M059J (cell line): ENCODE measurements at regions not wholly inside any gene's neighbourhood (a gene's known extent, or its start where the extent isn't known, plus 50 kb on each side); places are given as distances from the start of the nearest gene placed in this dataset.
"Not testable (repeated sequence)": the region's sequence is repeated elsewhere in the genome, so short reads cannot be mapped to it uniquely, and the experiment has no call there.

ENCODE experiments used
- DNase-seq: peaks from one replicate; pipeline ENCODE4 v3.0.0-alpha.2; 2012; ENCODE audit warnings: low read depth

GRCh38 chr18:79596446-79597175 is 83.0 kb upstream of the CTDP1 start:
- no peak for DNase-seq

DNA sequence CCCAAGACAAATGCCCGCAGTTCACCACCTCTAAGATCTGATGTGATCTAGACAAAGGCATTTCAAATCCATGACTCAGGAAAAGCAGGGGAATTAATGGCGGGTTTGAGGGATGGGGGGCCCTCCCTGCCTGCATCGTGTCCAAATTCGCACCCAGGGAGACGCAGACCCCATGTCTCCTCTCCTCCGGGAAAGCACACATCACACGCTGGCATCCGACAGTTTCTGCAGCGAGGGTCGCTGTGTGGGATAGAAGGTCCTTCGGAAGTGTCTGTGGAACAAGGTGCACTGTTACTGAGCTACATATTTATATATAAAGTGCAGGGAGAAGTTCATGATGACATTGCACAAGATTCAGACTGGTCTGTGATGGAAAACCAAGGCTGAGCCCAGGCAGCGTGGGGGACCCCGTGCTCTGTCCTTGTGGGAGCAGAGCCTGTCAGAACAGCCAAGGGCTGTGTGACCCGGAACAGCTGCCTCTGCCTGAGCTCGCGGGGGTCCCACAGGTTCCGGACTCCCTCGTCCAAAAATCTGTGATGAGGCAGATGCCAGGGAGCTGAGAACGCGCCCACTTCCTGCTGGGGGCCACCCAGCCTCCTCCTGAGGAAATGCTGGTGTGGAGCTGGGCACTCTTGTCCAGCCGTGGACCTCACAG is 82.3 kb upstream of the CTDP1 start:
- no peak for DNase-seq

GRCh38 chr18:79597831-79598632 is 81.6 kb upstream of the CTDP1 start:
- no peak for DNase-seq

- DNase-seq, result no peak
These were observed 80.9 kb upstream of the CTDP1 start for GRCh38 chr18:79598633-79599175.

DNA sequence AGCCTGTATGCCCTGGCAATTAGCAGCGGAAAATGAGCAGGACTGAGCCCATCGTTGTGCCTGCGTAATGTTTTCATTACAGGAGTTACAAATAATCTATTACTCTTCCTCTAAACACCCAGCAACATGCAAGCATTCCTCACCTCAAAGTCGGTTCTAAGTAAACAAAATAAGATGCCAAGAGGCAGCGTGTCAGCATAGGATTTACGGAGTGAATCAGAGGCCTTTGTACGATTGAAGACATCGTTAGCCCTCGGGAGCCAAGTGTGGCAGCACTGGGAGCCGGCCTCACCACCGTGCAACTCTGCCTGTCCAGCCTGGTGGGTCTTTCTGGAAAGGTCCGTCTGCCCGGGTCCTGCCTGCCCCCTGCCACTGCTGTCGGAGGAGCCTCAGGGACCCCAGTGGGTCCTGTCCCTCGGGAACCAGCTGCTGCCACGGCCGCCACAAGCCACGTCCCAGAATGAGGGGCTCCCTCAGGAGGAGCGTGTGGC is 80.1 kb upstream of the CTDP1 start:
- peak; percentile 51 for DNase-seq

GRCh38 chr18:79600141-79600540 is 79.5 kb upstream of the CTDP1 start:
- DNase-seq, result no peak

- DNase-seq, result no peak
These were observed 79.0 kb upstream of the CTDP1 start for GRCh38 chr18:79600596-79600995.

DNA sequence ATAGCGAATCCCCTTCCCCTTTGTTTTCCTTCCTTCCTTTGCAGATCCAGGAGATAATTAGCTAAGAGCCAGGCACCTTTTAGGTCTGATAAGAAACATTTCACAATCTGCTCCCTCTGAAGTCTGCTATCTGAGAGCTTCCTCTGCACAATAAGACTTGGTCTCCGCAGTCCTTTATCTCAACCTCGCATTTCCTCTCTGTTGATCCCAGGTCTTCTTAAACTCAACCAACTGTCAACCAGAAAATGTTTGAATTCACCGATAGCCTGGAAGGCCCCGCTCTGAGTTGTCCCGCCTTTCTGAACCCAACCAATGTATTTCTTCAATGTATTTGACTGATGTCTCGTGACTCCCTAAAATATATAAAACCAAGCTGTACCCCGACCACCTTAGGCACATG is 78.4 kb upstream of the CTDP1 start:
- no peak for DNase-seq

- no peak for DNase-seq
These were observed 76.0 kb upstream of the CTDP1 start for GRCh38 chr18:79603321-79604204.

- DNase-seq, result no peak
These were observed 75.2 kb upstream of the CTDP1 start for GRCh38 chr18:79604205-79604912.

- DNase-seq, result no peak
These were observed 74.4 kb upstream of the CTDP1 start for GRCh38 chr18:79604913-79605880.

DNA sequence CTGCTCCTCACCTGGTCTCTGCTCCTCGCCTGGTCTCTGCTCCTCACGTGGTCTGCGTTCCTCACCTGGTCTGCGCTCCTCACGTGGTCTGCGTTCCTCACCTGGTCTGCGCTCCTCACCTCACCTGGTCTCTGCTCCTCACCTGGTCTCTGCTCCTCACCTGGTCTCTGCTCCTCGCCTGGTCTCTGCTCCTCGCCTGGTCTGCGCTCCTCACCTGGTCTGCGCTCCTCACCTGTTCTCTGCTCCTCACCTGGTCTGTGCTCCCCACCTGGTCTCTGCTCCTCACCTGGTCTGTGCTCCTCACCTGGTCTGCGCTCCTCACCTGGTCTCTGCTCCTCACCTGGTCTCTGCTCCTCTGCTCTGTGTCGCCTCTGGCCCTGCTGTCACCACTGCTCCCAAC is 73.5 kb upstream of the CTDP1 start:
- DNase-seq, result not testable (repeated sequence)

DNA sequence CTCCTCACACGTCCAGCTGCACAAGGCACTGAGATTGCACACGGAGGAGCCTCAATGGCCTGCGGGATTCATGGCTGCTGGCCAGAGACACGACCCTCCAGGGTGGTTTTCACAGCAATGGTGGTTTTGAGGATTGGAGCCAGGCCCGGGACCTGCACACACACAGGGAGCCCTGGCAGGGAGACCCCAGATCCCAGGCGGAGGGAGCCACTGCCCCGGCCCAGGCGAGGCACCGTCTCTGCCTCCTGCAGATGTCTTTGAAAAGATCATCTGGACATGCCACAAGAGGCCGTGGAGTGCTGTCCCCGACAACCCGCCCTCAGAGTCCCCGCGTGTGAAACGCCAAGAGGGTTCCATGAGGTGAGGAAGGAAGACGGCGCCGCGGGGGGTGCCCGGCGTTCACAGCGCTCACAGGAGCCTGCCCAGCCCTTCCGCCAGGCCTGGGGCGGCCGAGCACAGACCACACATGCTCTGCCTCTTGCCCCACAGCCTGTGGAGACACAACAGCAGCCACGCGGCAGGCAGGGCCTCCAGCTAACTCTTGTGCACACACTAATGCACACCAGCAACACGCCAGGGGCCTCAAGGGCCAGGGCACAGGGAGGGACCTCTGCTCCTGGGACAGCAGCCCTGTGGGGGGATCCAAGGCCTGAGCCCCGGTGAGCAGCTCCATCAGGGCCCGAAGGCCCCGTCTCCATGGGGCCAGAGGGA is 72.8 kb upstream of the CTDP1 start:
- DNase-seq, result no peak

DNA sequence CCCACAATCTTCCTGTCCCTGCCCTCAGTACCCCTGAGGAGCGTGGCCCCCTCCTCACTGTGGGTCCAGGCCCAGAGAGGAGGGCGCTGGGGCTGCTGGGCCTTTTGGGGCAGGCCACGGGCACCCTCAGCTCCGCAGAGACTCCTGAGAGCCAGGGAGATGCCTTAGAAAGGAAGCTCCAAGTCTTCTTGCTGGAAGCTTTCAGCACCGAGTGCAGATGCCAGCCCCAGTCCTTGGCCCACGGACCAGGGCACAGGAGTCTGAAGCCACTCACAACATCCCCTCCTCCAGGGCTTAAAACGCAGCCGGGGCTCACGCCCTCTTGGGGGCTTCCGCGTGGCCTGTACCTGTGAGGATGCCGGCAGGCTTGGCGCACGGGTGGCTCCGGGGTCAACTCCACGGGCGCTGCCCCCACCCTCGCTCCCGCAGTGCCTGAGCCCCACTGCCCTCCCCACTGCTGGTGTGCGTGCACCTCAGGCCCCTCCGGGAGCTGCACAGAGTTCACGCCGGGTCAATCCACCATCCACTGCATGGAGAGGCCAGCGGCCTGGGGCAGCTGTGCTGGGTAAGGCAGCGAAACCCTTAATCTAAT is 72.1 kb upstream of the CTDP1 start:
- no peak for DNase-seq

GRCh38 chr18:79608069-79608468 is 71.5 kb upstream of the CTDP1 start:
- no peak for DNase-seq

- DNase-seq, result no peak
These were observed 71.1 kb upstream of the CTDP1 start for GRCh38 chr18:79608535-79608934.

DNA sequence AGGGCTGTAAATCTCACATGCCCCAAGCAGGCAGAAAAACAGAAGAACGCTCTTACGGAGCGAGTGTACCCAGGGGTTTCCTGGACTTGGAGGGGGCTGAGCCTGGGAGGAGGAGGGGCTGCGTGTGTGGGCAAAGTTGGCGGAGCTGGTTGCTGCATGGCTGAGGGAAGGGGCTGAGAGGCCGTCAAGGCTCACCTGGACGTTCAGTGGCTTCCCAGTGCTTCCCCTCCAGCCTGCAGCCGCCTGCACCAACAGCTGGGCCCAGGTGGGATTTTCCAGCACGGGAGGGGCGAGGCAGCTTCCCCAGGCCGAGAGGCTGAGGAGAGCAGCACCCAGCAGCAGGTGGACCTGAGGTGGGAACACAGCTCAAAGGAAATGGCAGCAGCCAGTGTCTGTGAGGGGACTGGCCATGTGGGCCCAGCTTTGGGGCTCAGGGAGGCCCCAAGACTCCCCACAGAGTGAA is 70.6 kb upstream of the CTDP1 start:
- no peak for DNase-seq

GRCh38 chr18:79609841-79610281 is 69.7 kb upstream of the CTDP1 start:
- DNase-seq, result no peak
